A673 (cell line): ENCODE measurements at regions not wholly inside any gene's neighbourhood (a gene's known extent, or its start where the extent isn't known, plus 50 kb on each side); places are given as distances from the start of the nearest gene placed in this dataset.

Source experiments
- BruUV-seq: library from RNA; stranded (reverse); fragments of 400-500 nt; replicated peaks from 2 replicates; lab custom pipeline; 2021; lab: Mats Ljungman, UMichigan
- CTCF ChIA-PET: fragments of 300-600 bp; sonication (Branson Sonifier 250); formaldehyde crosslinking; loops from one replicate; lab custom pipeline; 2022; ENCODE audit warnings: antibody characterized with exemption; lab: Charles Lee
- POLR2A ChIA-PET: fragments of 300-600 bp; sonication (Branson Sonifier 250); formaldehyde crosslinking; loops from one replicate; lab custom pipeline; 2022; ENCODE audit warnings: antibody characterized with exemption; ENCODE audit not compliant: low non-redundant PET; lab: Charles Lee
- DNase-seq: peaks from one replicate; pipeline ENCODE4 v3.0.0-alpha.2; 2015; ENCODE audit warnings: low spot score
- H3K27ac ChIP-seq: fragments of 200-600 bp; sonication (generic); 2 replicates; pipeline ENCODE4 v1.5.1; 2016; ENCODE audit warnings: mixed run types, low read depth, mild to moderate bottlenecking, mixed read lengths, antibody characterized with exemption, low read length; ENCODE audit not compliant: poor library complexity, severe bottlenecking
- H3K27me3 ChIP-seq: fragments of 200-600 bp; sonication (generic); replicated peaks from 2 replicates; pipeline ENCODE4 v1.6.1; 2017; ENCODE audit warnings: mixed run types, low read depth, mild to moderate bottlenecking, mixed read lengths, antibody characterized with exemption, low read length; ENCODE audit not compliant: insufficient read depth, poor library complexity
- H3K36me3 ChIP-seq: fragments of 200-600 bp; sonication (generic); 2 replicates; pipeline ENCODE4 v1.6.1; 2016; ENCODE audit warnings: mixed run types, mild to moderate bottlenecking, mixed read lengths, antibody characterized with exemption, low read length; ENCODE audit not compliant: insufficient read depth, poor library complexity, severe bottlenecking
- H3K4me1 ChIP-seq: fragments of 200-600 bp; sonication (generic); 2 replicates; pipeline ENCODE4 v1.6.1; 2017; ENCODE audit warnings: mixed run types, mild to moderate bottlenecking, mixed read lengths, antibody characterized with exemption, low read length; ENCODE audit not compliant: insufficient read depth, poor library complexity, severe bottlenecking
- H3K4me3 ChIP-seq: fragments of 200-600 bp; sonication (generic); 2 replicates; pipeline ENCODE4 v1.5.1; 2016; ENCODE audit warnings: low read depth, mixed run types, mild to moderate bottlenecking, mixed read lengths, low read length; ENCODE audit not compliant: poor library complexity, severe bottlenecking
- H3K9me3 ChIP-seq: fragments of 200-600 bp; sonication (generic); 2 replicates; pipeline ENCODE4 v1.6.1; 2016; ENCODE audit warnings: mixed run types, low read depth, mild to moderate bottlenecking, mixed read lengths, antibody characterized with exemption, low read length; ENCODE audit not compliant: poor library complexity, severe bottlenecking
- CTCF ChIP-seq: fragments of 300-800, 200-600 bp; sonication (generic); conservative IDR thresholded peaks from 2 replicates; pipeline ENCODE4 v1.5.1; 2017; ENCODE audit warnings: low read depth, mild to moderate bottlenecking, antibody characterized with exemption, low read length, moderate library complexity, mixed read lengths
- EZH2 ChIP-seq: fragments of 200-600 bp; sonication (generic); IDR thresholded peaks from 2 replicates; pipeline ENCODE4 v1.6.1; 2017; ENCODE audit warnings: borderline replicate concordance, low read depth, mild to moderate bottlenecking, mixed read lengths, antibody characterized with exemption, low read length; ENCODE audit not compliant: poor library complexity, severe bottlenecking
- intact Hi-C: fragments of 100-400 bp; cut with micrococcal nuclease; formaldehyde crosslinking; loops from one replicate; pipeline ENCODE4 v1.10.0; 2022; ENCODE audit not compliant: unreplicated experiment

- Histone ChIP-seq H3K4me3 (no peak overlapping the region), H3K27ac (no peak overlapping the region), H3K36me3 (no peaks in the 10 kb centered on the region), H3K9me3 (no peaks in the 10 kb centered on the region), H3K4me1 (no peaks in the 10 kb centered on the region), H3K27me3 (no peaks in the 10 kb centered on the region)
- intact Hi-C loops, result no loop called here
- no peak for DNase-seq
- ChIA-PET POLR2A (no interaction called here), CTCF (no interaction called here)
- TF ChIP-seq EZH2, result no peak
- TF ChIP-seq CTCF, result no peak
- no TSS peak for BruUV-seq
Measured at GRCh38 chr16:17998996-17999395, 337.5 kb downstream of the NPIPA8 start.

GRCh38 chr16:17998550-17998949 is 338.0 kb downstream of the NPIPA8 start:
- no peak for TF ChIP-seq EZH2
- no peak for TF ChIP-seq CTCF
- no peak overlapping the region for H3K27ac ChIP-seq
- H3K27me3 ChIP-seq, result no peaks in the 10 kb centered on the region
- no peak overlapping the region for H3K4me3 ChIP-seq
- no peaks in the 10 kb centered on the region for H3K36me3 ChIP-seq
- ChIA-PET CTCF (no interaction called here), POLR2A (no interaction called here)
- no peaks in the 10 kb centered on the region for H3K4me1 ChIP-seq
- intact Hi-C loops, result no loop called here
- no TSS peak for BruUV-seq
- no peaks in the 10 kb centered on the region for H3K9me3 ChIP-seq
- DNase-seq, result no peak

GRCh38 chr16:17994027-17994426 is 342.5 kb downstream of the NPIPA8 start:
- Histone ChIP-seq H3K4me3 (no peak overlapping the region), H3K4me1 (no peaks in the 10 kb centered on the region), H3K27ac (no peak overlapping the region), H3K36me3 (no peaks in the 10 kb centered on the region), H3K27me3 (no peaks in the 10 kb centered on the region), H3K9me3 (no peaks in the 10 kb centered on the region)
- ChIA-PET CTCF (no interaction called here), POLR2A (no interaction called here)
- TF ChIP-seq EZH2 (no peak), CTCF (no peak)
- DNase-seq, result no peak
- intact Hi-C loops, result no loop called here
- BruUV-seq, result no TSS peak
